Lung (tissue), 11 donors: ENCODE measurements at regions not wholly inside any gene's neighbourhood (a gene's known extent, or its start where the extent isn't known, plus 50 kb on each side); places are given as distances from the start of the nearest gene placed in this dataset.

Experiments used
- ATAC-seq: fragments of 200-7000 bp; cut with Tn5 transposase; one replicate; pipeline ENCODE4 v1.9.1; 2020; ENCODE audit warnings: moderate number of reproducible peaks; ENCODE audit not compliant: insufficient read depth, low FRiP score
- DNase-seq, 3 donors: peaks; one replicate each; pipeline ENCODE4 v3.0.0-alpha.2; 2013 to 2017
- H3K27ac ChIP-seq, 2 donors: one replicate each; pipeline ENCODE4 v1.5.1; 2013; ENCODE audit warnings: mild to moderate bottlenecking in 2 of 2, moderate library complexity in 2 of 2, control low read depth in 1 of 2, inconsistent platforms in 1 of 2, low read depth in 1 of 2, low read length in 1 of 2
- H3K27me3 ChIP-seq, 3 donors: one replicate each; pipeline ENCODE4 v1.5.1; 2013; ENCODE audit warnings: low read length in 2 of 3; ENCODE audit not compliant: control insufficient read depth in 3 of 3, insufficient read depth in 3 of 3
- H3K36me3 ChIP-seq, 4 donors: one replicate each; pipeline ENCODE4 v1.5.1; 2013; ENCODE audit warnings: low read length in 4 of 4, mild to moderate bottlenecking in 1 of 4, moderate library complexity in 1 of 4; ENCODE audit not compliant: control insufficient read depth in 4 of 4, insufficient read depth in 4 of 4
- H3K4me1 ChIP-seq, 5 donors: one replicate each; pipeline ENCODE4 v1.5.1; 2013; ENCODE audit warnings: low read length in 5 of 5, mild to moderate bottlenecking in 2 of 5, moderate library complexity in 1 of 5; ENCODE audit not compliant: control insufficient read depth in 5 of 5, insufficient read depth in 5 of 5
- H3K4me3 ChIP-seq: one replicate; pipeline ENCODE4 v1.5.1; 2013; ENCODE audit warnings: mild to moderate bottlenecking, control low read depth, moderate library complexity
- H3K9ac ChIP-seq, 2 donors: one replicate each; pipeline ENCODE4 v1.5.1; 2013; ENCODE audit warnings: low read length in 2 of 2, control low read depth in 1 of 2; ENCODE audit not compliant: insufficient read depth in 1 of 2
- H3K9me3 ChIP-seq, 4 donors: one replicate each; pipeline ENCODE4 v1.5.1; 2013; ENCODE audit warnings: low read length in 3 of 4, mild to moderate bottlenecking in 1 of 4, moderate library complexity in 1 of 4; ENCODE audit not compliant: control insufficient read depth in 4 of 4, insufficient read depth in 3 of 4
- CTCF ChIP-seq: IDR thresholded peaks from 2 replicates; pipeline ENCODE4 v1.5.1; 2012; ENCODE audit warnings: mild to moderate bottlenecking; ENCODE audit errors: control extremely low read depth, extremely low read depth
- WGBS, 2 donors: extraction: QIAGEN DNeasy Blood & Tissue Kit; methylation state at CpG; one replicate each; pipeline ENCODE4 v1.1.7; 2013; 5-methylcytosine and 5-hydroxymethylcytosine counted together
- donor health status: control.
- donor health status: control.
- donor health status: Bipolar disorder and iron deficiency.
- donor health status: healthy.
- donor health status: DM: yes; HTN: yes; CAD: no.

GRCh38 chr2:186984966-186985365 is 136.0 kb upstream of the ZSWIM2 start:
- ATAC-seq: no peak
- 84 to 86% methylated on average over 2 of the region's 2 CpGs for WGBS, 2 donors
- Histone ChIP-seq H3K9ac (no peak overlapping the region), H3K4me1 (no peaks in the 10 kb centered on the region), H3K9me3 (peaks cover 0 to 3% (median under 1%) of the 10 kb centered on the region in 4 donors), H3K36me3 (no peaks in the 10 kb centered on the region), H3K27ac (no peak overlapping the region), H3K4me3 (no peak overlapping the region), H3K27me3 (no peaks in the 10 kb centered on the region)
- DNase-seq: no peak
- no peak for TF ChIP-seq CTCF

GRCh38 chr2:186984481-186984880 is 135.5 kb upstream of the ZSWIM2 start:
- DNase-seq (no peak), ATAC-seq (no peak)
- Histone ChIP-seq H3K9ac (no peak overlapping the region), H3K4me1 (no peaks in the 10 kb centered on the region), H3K36me3 (no peaks in the 10 kb centered on the region), H3K9me3 (peaks cover 0 to 3% (median 0%) of the 10 kb centered on the region in 4 donors), H3K27me3 (no peaks in the 10 kb centered on the region), H3K4me3 (no peak overlapping the region), H3K27ac (no peak overlapping the region)
- no peak for TF ChIP-seq CTCF
- WGBS, 2 donors: 92 to 94% methylated on average over 3 of the region's 3 CpGs

GRCh38 chr2:186980787-186981550 is 132.0 kb upstream of the ZSWIM2 start:
- WGBS, 2 donors: 87 to 93% methylated on average over 11 of the region's 11 CpGs
- Histone ChIP-seq H3K4me3 (no peak overlapping the region), H3K4me1 (peaks cover 0 to 2% (median 0%) of the 10 kb centered on the region in 5 donors), H3K9me3 (no peaks in the 10 kb centered on the region), H3K27me3 (no peaks in the 10 kb centered on the region), H3K27ac (no peak overlapping the region), H3K9ac (no peak overlapping the region), H3K36me3 (no peaks in the 10 kb centered on the region)
- TF ChIP-seq CTCF: no peak
- ATAC-seq: no peak
- no peak for DNase-seq

- no peak for TF ChIP-seq CTCF
- DNase-seq (no peak), ATAC-seq (no peak)
- no peaks in the 10 kb centered on the region for H3K9me3 ChIP-seq
- 96 to 99% methylated on average over 2 of the region's 2 CpGs for WGBS, 2 donors
- H3K27me3 ChIP-seq: no peaks in the 10 kb centered on the region
- H3K36me3 ChIP-seq: no peaks in the 10 kb centered on the region
- H3K27ac ChIP-seq: no peak overlapping the region
- no peak overlapping the region for H3K4me3 ChIP-seq
- no peak overlapping the region for H3K9ac ChIP-seq
- peaks cover 0 to 2% (median 0%) of the 10 kb centered on the region in 5 donors for H3K4me1 ChIP-seq
These were observed 131.1 kb upstream of the ZSWIM2 start for GRCh38 chr2:186980117-186980442.
